OCI-LY7 (cell line): ENCODE measurements at regions not wholly inside any gene's neighbourhood (a gene's known extent, or its start where the extent isn't known, plus 50 kb on each side); places are given as distances from the start of the nearest gene placed in this dataset.

Source experiments
- CTCF ChIP-seq: fragments of 200-600 bp; sonication (generic); conservative IDR thresholded peaks from 2 replicates; pipeline ENCODE4 v1.5.1; 2014; ENCODE audit warnings: mild to moderate bottlenecking, antibody characterized with exemption, low read length, moderate library complexity, mixed read lengths
- EZH2phosphoT487 ChIP-seq: fragments of 200-600 bp; sonication (generic); IDR thresholded peaks from 2 replicates; pipeline ENCODE4 v1.6.1; 2018; ENCODE audit warnings: low read depth, borderline replicate concordance, mild to moderate bottlenecking, mixed run types, antibody characterized with exemption, low read length, moderate library complexity, mixed read lengths

GRCh38 chr1:229136822-229137221 is 134.1 kb upstream of the RAB4A start:
- TF ChIP-seq CTCF (no peak), EZH2phosphoT487 (no peak)
